Skeletal muscle tissue (tissue), 3 donors: ENCODE measurements at regions not wholly inside any gene's neighbourhood (a gene's known extent, or its start where the extent isn't known, plus 50 kb on each side); places are given as distances from the start of the nearest gene placed in this dataset.

Source experiments
- H3K27ac ChIP-seq: one replicate; pipeline ENCODE4 v1.7.0; 2013; ENCODE audit warnings: mild to moderate bottlenecking, low read depth, low read length, inconsistent platforms
- H3K27me3 ChIP-seq, 3 donors: one replicate each; pipeline ENCODE4 v1.7.0; 2013; ENCODE audit warnings: low read length in 3 of 3; ENCODE audit not compliant: control insufficient read depth in 3 of 3, insufficient read depth in 3 of 3
- H3K36me3 ChIP-seq, 3 donors: one replicate each; pipeline ENCODE4 v1.7.0; 2013; ENCODE audit warnings: low read length in 3 of 3; ENCODE audit not compliant: control insufficient read depth in 3 of 3, insufficient read depth in 3 of 3
- H3K4me1 ChIP-seq, 3 donors: one replicate each; pipeline ENCODE4 v1.7.0; 2013; ENCODE audit warnings: low read length in 3 of 3, mild to moderate bottlenecking in 3 of 3; ENCODE audit not compliant: control insufficient read depth in 3 of 3, insufficient read depth in 3 of 3
- H3K4me3 ChIP-seq, 3 donors: one replicate each; pipeline ENCODE4 v1.7.0; 2013; ENCODE audit warnings: low read length in 3 of 3
- H3K9ac ChIP-seq, 3 donors: one replicate each; pipeline ENCODE4 v1.7.0; 2013; ENCODE audit warnings: low read length in 3 of 3, mild to moderate bottlenecking in 3 of 3, moderate library complexity in 2 of 3, low read depth in 1 of 3
- H3K9me3 ChIP-seq, 3 donors: one replicate each; pipeline ENCODE4 v1.7.0; 2013; ENCODE audit warnings: low read length in 3 of 3; ENCODE audit not compliant: control insufficient read depth in 3 of 3
- donor health status: Osteomylitis.

- no peaks in the 10 kb centered on the region for H3K36me3 ChIP-seq
- H3K9ac ChIP-seq: no peak overlapping the region
- no peak overlapping the region for H3K27ac ChIP-seq
- H3K4me3 ChIP-seq: peak overlapping the region; percentile 24 to 61 (median 38)
- H3K4me1 ChIP-seq: peaks cover 0 to 2% (median 0%) of the 10 kb centered on the region in 3 donors
- H3K27me3 ChIP-seq: no peaks in the 10 kb centered on the region
- no peaks in the 10 kb centered on the region for H3K9me3 ChIP-seq
These were observed 866.7 kb upstream of the GJE1 start for GRCh38 chr6:141265756-141266623.

- H3K27me3 ChIP-seq: no peaks in the 10 kb centered on the region
- peaks cover 0 to 2% (median 0%) of the 10 kb centered on the region in 3 donors for H3K4me1 ChIP-seq
These were observed 868.6 kb upstream of the GJE1 start for GRCh38 chr6:141264101-141264500.

GRCh38 chr6:141261672-141262060, 871.1 kb upstream of the GJE1 start:
- Histone ChIP-seq H3K9ac (no peak overlapping the region), H3K27ac (no peak overlapping the region), H3K36me3 (no peaks in the 10 kb centered on the region), H3K4me1 (peaks cover 0 to 2% (median 0%) of the 10 kb centered on the region in 3 donors), H3K4me3 (no peak overlapping the region), H3K27me3 (no peaks in the 10 kb centered on the region), H3K9me3 (no peaks in the 10 kb centered on the region)

More at GRCh38 chr6:141264101-141264500, 868.6 kb upstream of the GJE1 start:
- Histone ChIP-seq H3K27ac (no peak overlapping the region), H3K36me3 (no peaks in the 10 kb centered on the region), H3K4me3 (no peak overlapping the region), H3K9ac (no peak overlapping the region), H3K9me3 (no peaks in the 10 kb centered on the region)

GRCh38 chr6:141261016-141261671, 871.6 kb upstream of the GJE1 start:
- no peaks in the 10 kb centered on the region for H3K9me3 ChIP-seq
- no peaks in the 10 kb centered on the region for H3K27me3 ChIP-seq
- H3K36me3 ChIP-seq: no peaks in the 10 kb centered on the region
- H3K9ac ChIP-seq: no peak overlapping the region
- H3K4me1 ChIP-seq: peaks cover 0 to 2% (median 0%) of the 10 kb centered on the region in 3 donors
- H3K4me3 ChIP-seq: no peak overlapping the region
- H3K27ac ChIP-seq: no peak overlapping the region

GRCh38 chr6:141260627-141261015, 872.1 kb upstream of the GJE1 start:
- H3K27me3 ChIP-seq: no peaks in the 10 kb centered on the region
- H3K4me1 ChIP-seq: peaks cover 0 to 2% (median 0%) of the 10 kb centered on the region in 3 donors
- no peak overlapping the region for H3K4me3 ChIP-seq
- H3K9ac ChIP-seq: no peak overlapping the region
- H3K36me3 ChIP-seq: no peaks in the 10 kb centered on the region
- no peak overlapping the region for H3K27ac ChIP-seq
- no peaks in the 10 kb centered on the region for H3K9me3 ChIP-seq

- Histone ChIP-seq H3K36me3 (no peaks in the 10 kb centered on the region), H3K4me3 (peak overlapping the region in 1 of 3 donors; percentile 16), H3K9ac (no peak overlapping the region), H3K27me3 (no peaks in the 10 kb centered on the region), H3K27ac (no peak overlapping the region), H3K4me1 (no peaks in the 10 kb centered on the region), H3K9me3 (no peaks in the 10 kb centered on the region)
These were observed 872.9 kb upstream of the GJE1 start for GRCh38 chr6:141259807-141260206.

GRCh38 chr6:141259091-141259490, 873.6 kb upstream of the GJE1 start:
- H3K4me1 ChIP-seq: peaks cover 0 to 2% (median 0%) of the 10 kb centered on the region in 3 donors
- H3K36me3 ChIP-seq: no peaks in the 10 kb centered on the region
- no peaks in the 10 kb centered on the region for H3K27me3 ChIP-seq
- H3K27ac ChIP-seq: no peak overlapping the region
- no peak overlapping the region for H3K9ac ChIP-seq
- H3K9me3 ChIP-seq: no peaks in the 10 kb centered on the region
- no peak overlapping the region for H3K4me3 ChIP-seq

GRCh38 chr6:141258516-141258915, 874.2 kb upstream of the GJE1 start:
- H3K9ac ChIP-seq: no peak overlapping the region
- no peaks in the 10 kb centered on the region for H3K36me3 ChIP-seq
- no peaks in the 10 kb centered on the region for H3K27me3 ChIP-seq
- no peak overlapping the region for H3K4me3 ChIP-seq
- no peak overlapping the region for H3K27ac ChIP-seq
- no peaks in the 10 kb centered on the region for H3K9me3 ChIP-seq
- peaks cover 0 to 4% (median 0%) of the 10 kb centered on the region in 3 donors for H3K4me1 ChIP-seq

GRCh38 chr6:141254336-141254735, 878.4 kb upstream of the GJE1 start:
- Histone ChIP-seq H3K36me3 (no peaks in the 10 kb centered on the region), H3K4me3 (peak overlapping the region in 1 of 3 donors; percentile 23), H3K27me3 (no peaks in the 10 kb centered on the region), H3K9me3 (no peaks in the 10 kb centered on the region), H3K4me1 (peaks cover 0 to 4% (median 0%) of the 10 kb centered on the region in 3 donors), H3K27ac (peak overlapping the region; percentile 10), H3K9ac (no peak overlapping the region)
